ENCODE measurements at regions not wholly inside any gene's neighbourhood (a gene's known extent, or its start where the extent isn't known, plus 50 kb on each side); places are given as distances from the start of the nearest gene placed in this dataset.
A peak's percentile ranks its signal among the peaks of the same experiment; 100 is the strongest.

DNA sequence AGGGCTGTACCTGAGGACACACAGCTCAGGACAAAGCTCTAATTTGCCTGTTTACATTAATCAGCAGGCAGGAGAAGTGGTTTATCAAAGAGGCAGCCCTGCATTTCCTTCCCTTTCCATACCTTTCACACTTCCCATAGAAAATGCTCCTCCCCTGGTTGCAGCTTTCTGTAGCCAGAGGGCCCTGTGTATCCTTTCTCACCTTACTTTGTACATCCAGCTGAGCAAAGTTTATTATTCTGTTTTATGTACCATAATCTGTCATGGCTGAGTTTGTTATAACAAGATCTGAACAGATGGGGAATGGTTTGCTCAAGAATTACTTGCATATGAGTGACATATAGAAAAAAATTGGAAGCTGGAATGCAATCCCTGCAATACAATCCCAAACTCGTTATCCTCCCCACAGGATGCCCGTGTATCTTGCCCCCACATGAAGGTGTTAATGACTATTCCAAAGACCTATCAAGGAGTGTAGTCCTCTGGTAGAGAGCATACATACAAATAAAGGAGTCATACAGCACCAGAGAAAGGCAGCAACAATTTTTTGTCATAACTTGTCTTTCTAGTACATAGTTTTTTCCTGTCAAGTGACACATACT is 1025.8 kb upstream of the KLHL29 start:
- CTCF ChIA-PET = interaction anchor here (0.6 kb wide), 1 partner anchor 444 kb away, joined by 3 read pairs; no protein-coding TSS in a partner anchor
- FAIRE-seq = no peak
- POLR2A ChIA-PET = no interaction called here
- DNase-seq (ENCODE audit: low read depth in 1 of 2, low spot score in 1 of 2) = no peak
- Histone ChIP-seq H3K4me1 (no peaks in the 10 kb centered on the region), H3K27ac (no peak overlapping the region), H3K9me3 (no peaks in the 10 kb centered on the region), H3K4me2 (no peak overlapping the region), H3K4me3 (no peak overlapping the region)
- TF ChIP-seq POLR2AphosphoS2 (conservative IDR thresholded peaks at IDR 0.05; ENCODE audit: low read length) = no peak
- TF ChIP-seq RCOR1 (IDR thresholded peaks at IDR 0.05; ENCODE audit: low read depth, low read length) = no peak
- TF ChIP-seq REST (IDR thresholded peaks at IDR 0.05) = no peak
- TF ChIP-seq, protein P1, sequence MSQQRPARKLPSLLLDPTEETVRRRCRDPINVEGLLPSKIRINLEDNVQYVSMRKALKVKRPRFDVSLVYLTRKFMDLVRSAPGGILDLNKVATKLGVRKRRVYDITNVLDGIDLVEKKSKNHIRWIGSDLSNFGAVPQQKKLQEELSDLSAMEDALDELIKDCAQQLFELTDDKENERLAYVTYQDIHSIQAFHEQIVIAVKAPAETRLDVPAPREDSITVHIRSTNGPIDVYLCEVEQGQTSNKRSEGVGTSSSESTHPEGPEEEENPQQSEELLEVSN (IDR thresholded peaks at IDR 0.05; ENCODE audit: borderline replicate concordance, low read depth) = no peak
- no peak for TF ChIP-seq NFE2L2 (conservative IDR thresholded peaks at IDR 0.05; ENCODE audit: low read length)
- TF ChIP-seq, protein P2, sequence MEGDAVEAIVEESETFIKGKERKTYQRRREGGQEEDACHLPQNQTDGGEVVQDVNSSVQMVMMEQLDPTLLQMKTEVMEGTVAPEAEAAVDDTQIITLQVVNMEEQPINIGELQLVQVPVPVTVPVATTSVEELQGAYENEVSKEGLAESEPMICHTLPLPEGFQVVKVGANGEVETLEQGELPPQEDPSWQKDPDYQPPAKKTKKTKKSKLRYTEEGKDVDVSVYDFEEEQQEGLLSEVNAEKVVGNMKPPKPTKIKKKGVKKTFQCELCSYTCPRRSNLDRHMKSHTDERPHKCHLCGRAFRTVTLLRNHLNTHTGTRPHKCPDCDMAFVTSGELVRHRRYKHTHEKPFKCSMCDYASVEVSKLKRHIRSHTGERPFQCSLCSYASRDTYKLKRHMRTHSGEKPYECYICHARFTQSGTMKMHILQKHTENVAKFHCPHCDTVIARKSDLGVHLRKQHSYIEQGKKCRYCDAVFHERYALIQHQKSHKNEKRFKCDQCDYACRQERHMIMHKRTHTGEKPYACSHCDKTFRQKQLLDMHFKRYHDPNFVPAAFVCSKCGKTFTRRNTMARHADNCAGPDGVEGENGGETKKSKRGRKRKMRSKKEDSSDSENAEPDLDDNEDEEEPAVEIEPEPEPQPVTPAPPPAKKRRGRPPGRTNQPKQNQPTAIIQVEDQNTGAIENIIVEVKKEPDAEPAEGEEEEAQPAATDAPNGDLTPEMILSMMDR (IDR thresholded peaks at IDR 0.05) = no peak
- ATAC-seq = no peak
- 0% methylated on average over 2 of the region's 2 CpGs for WGBS (ENCODE audit: missing lambda C conversion rate)

DNA sequence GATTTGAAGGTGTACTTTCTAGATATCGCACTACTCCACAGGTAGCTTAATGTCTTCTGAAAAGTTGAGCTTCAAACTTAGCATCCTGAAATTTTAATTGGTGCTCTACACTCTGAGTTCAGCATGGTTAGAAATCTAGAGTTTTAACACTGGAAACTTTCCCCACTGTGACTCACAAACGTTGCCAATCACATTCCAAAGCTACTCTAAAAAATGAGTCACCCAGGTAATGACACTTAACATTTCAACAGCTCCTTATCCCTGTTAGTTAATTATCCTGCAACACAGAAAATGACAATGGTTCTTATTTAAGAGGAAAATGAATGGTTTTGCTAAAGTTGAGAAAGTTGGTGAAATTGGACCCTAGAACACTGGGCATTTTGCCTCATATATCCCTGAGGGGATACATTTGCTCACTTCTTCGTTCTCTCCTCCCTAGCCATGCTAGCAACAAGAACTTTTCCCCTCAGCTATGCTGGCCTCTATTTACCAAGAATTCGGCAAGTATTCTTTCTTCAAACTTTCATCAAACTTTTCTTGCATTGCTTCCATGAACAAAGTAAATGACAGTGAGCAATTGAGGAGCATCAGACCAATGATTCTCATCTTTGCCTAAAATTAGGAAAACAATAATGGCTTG is 1024.1 kb upstream of the KLHL29 start:
- under 1% methylated on average over 4 of the region's 4 CpGs for WGBS (ENCODE audit: missing lambda C conversion rate)
- ChIA-PET POLR2A (no interaction called here), CTCF (no interaction called here)
- H3K4me3 ChIP-seq = no peak overlapping the region
- DNase-seq (ENCODE audit: low read depth in 1 of 2, low spot score in 1 of 2) (no peak), ATAC-seq (no peak), FAIRE-seq (no peak)
- TF ChIP-seq, protein P3, sequence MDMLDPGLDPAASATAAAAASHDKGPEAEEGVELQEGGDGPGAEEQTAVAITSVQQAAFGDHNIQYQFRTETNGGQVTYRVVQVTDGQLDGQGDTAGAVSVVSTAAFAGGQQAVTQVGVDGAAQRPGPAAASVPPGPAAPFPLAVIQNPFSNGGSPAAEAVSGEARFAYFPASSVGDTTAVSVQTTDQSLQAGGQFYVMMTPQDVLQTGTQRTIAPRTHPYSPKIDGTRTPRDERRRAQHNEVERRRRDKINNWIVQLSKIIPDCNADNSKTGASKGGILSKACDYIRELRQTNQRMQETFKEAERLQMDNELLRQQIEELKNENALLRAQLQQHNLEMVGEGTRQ (IDR thresholded peaks at IDR 0.05) = no peak
- TF ChIP-seq HES2 (IDR thresholded peaks at IDR 0.05) = no peak
- TF ChIP-seq NPAS2 (CRISPR knock-in tag; IDR thresholded peaks at IDR 0.05; ENCODE audit: borderline replicate concordance) = no peak
- TF ChIP-seq SREBF2 (IDR thresholded peaks at IDR 0.05) = no peak
- no peak for TF ChIP-seq CHD2 (IDR thresholded peaks at IDR 0.05; ENCODE audit: low read length, partially characterized antibody)
- TF ChIP-seq FOSL2 (IDR thresholded peaks at IDR 0.05) = no peak
- TF ChIP-seq FOSL2 (CRISPR knock-in tag; IDR thresholded peaks at IDR 0.05) = 0 out of 2 replicates have a peak, but pooled peaks have one; percentile 17
- no peak for TF ChIP-seq RARB (CRISPR knock-in tag; IDR thresholded peaks at IDR 0.05)
- no peak overlapping the region for H3K27ac ChIP-seq
- H3K9me3 ChIP-seq = no peaks in the 10 kb centered on the region
- no peak overlapping the region for H3K4me2 ChIP-seq
- no peaks in the 10 kb centered on the region for H3K4me1 ChIP-seq

GRCh38 chr2:22361571-22361970 is 1023.4 kb upstream of the KLHL29 start:
- CTCF ChIA-PET = no interaction called here

More at GRCh38 chr2:22361571-22361970, 1023.4 kb upstream of the KLHL29 start:
- POLR2A ChIA-PET = no interaction called here
- no peaks in the 10 kb centered on the region for H3K4me1 ChIP-seq
- FAIRE-seq (no peak), DNase-seq (ENCODE audit: low read depth in 1 of 2, low spot score in 1 of 2) (no peak), ATAC-seq (no peak)
- WGBS (ENCODE audit: missing lambda C conversion rate) = 9% methylated on average over 2 of the region's 2 CpGs
- TF ChIP-seq MAFK (IDR thresholded peaks at IDR 0.05; ENCODE audit: partially characterized antibody) (no peak), HOXB5 (CRISPR knock-in tag; IDR thresholded peaks at IDR 0.05) (no peak), ZC3H11A (IDR thresholded peaks at IDR 0.05) (no peak), RAD21 (conservative IDR thresholded peaks at IDR 0.05 in 1 of 2, IDR thresholded peaks at IDR 0.05 in 1 of 2) (no peak), BHLHE40 (IDR thresholded peaks at IDR 0.05; ENCODE audit: low read depth, low read length) (no peak), POLR2A (IDR thresholded peaks at IDR 0.05; ENCODE audit: low read length) (no peak), EHMT2 (IDR thresholded peaks at IDR 0.05; ENCODE audit: low read depth) (no peak), NFE2L2 (conservative IDR thresholded peaks at IDR 0.05; ENCODE audit: low read length) (no peak), SMC3 (IDR thresholded peaks at IDR 0.05) (no peak), RCOR1 (IDR thresholded peaks at IDR 0.05; ENCODE audit: low read depth, low read length) (no peak), PHF8 (IDR thresholded peaks at IDR 0.05; ENCODE audit: borderline replicate concordance, low read depth) (no peak), CHD2 (IDR thresholded peaks at IDR 0.05; ENCODE audit: low read length, partially characterized antibody) (no peak)
- no peaks in the 10 kb centered on the region for H3K9me3 ChIP-seq
- H3K4me2 ChIP-seq = no peak overlapping the region
- no peak overlapping the region for H3K4me3 ChIP-seq
- H3K27ac ChIP-seq = no peak overlapping the region
